ENCODE measurements at regions not wholly inside any gene's neighbourhood (a gene's known extent, or its start where the extent isn't known, plus 50 kb on each side); places are given as distances from the start of the nearest gene placed in this dataset.

DNA sequence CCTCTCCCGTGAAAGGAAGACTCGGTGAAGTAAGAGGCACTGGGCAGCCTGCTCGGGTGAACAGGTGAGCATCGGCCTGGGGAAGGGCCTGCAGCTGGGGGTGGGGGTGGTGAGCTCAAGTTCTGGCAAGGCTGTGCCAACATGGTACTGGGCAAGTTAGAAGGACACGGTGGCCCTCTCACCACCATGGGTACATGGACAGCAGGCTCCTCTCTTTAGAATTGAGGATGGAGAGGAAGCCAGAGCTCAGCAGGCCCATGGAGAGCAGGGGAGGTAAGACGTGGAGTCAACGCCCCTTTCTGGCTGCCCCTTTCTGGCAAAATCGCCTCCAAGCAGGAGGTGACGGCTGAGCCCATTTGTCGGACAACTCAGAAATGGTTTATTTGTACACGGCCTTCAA, 135.6 kb downstream of the ANKRD60 start:
- ATAC-seq (no peak), DNase-seq (no peak)
- H3K4me3 ChIP-seq: no peak overlapping the region
- no peaks in the 10 kb centered on the region for H3K4me1 ChIP-seq
- H3K27me3 ChIP-seq: peaks cover 0 to 7% (median 0%) of the 10 kb centered on the region in 7 donors
- no peaks in the 10 kb centered on the region for H3K36me3 ChIP-seq
- H3K27ac ChIP-seq: no peak overlapping the region
- intact Hi-C loops (cut with DNase I): loop anchor here in 1 of 10 donors (10.0 kb wide), 1 partner anchor 62 kb away; a partner anchor contains a TSS
- 88 to 89% methylated on average over 11 of the region's 11 CpGs for WGBS, 2 donors
- H3K9me3 ChIP-seq: no peaks in the 10 kb centered on the region
- TF ChIP-seq, protein P1, sequence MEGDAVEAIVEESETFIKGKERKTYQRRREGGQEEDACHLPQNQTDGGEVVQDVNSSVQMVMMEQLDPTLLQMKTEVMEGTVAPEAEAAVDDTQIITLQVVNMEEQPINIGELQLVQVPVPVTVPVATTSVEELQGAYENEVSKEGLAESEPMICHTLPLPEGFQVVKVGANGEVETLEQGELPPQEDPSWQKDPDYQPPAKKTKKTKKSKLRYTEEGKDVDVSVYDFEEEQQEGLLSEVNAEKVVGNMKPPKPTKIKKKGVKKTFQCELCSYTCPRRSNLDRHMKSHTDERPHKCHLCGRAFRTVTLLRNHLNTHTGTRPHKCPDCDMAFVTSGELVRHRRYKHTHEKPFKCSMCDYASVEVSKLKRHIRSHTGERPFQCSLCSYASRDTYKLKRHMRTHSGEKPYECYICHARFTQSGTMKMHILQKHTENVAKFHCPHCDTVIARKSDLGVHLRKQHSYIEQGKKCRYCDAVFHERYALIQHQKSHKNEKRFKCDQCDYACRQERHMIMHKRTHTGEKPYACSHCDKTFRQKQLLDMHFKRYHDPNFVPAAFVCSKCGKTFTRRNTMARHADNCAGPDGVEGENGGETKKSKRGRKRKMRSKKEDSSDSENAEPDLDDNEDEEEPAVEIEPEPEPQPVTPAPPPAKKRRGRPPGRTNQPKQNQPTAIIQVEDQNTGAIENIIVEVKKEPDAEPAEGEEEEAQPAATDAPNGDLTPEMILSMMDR (IDR thresholded peaks at IDR 0.05): no peak

DNA sequence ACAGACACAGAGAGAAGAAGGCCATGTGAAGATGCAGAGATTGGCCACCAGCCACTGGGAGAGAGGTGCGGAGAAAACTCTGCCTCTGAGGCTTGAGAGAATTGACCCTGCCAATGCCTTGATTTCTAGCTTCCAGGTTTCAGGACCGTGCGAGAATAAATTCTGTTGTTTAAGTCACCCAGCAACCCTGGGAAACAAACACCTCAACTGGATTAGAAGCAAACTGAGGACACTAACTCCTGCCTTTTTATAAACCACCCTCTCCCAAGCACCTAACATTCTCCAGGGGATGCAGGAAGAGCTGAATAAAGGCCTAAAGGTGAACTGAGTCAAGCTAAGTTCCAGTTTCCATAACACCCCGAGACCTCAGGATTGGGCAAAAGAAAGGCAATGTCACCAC, 136.1 kb downstream of the ANKRD60 start:
- DNase-seq: no peak
- 69 to 74% methylated on average over 4 of the region's 4 CpGs for WGBS, 2 donors

DNA sequence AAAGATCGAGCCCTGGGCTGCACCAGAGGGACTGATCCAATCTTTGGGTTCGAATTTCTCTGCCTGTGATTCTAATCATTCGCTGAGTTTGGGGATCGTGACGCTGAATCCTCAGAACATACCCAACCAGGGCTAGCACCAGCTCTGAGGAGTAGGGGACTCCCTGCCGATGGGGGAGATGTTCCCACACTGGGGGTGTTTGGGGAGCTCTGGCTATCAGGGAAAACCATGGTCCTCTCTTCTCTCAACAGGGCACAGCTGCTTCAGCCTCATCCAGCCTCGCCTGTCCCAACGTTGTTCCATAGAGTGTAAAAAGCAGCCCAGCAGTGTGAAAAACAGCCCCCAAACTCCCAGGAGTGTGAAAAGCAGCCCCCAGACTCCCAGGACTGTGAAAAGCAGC, 136.6 kb downstream of the ANKRD60 start:
- Histone ChIP-seq H3K36me3 (no peaks in the 10 kb centered on the region), H3K4me3 (no peak overlapping the region), H3K27me3 (peaks cover 0 to 7% (median 0%) of the 10 kb centered on the region in 7 donors), H3K4me1 (peaks cover 0 to 5% (median 0%) of the 10 kb centered on the region in 9 donors), H3K27ac (no peak overlapping the region), H3K9me3 (no peaks in the 10 kb centered on the region)
- intact Hi-C loops (cut with DNase I): loop anchor here in 1 of 10 donors (10.0 kb wide), 1 partner anchor 63 kb away; a partner anchor contains a TSS
- TF ChIP-seq, protein P1 (IDR thresholded peaks at IDR 0.05): no peak
- no peak for ATAC-seq
- DNase-seq: no peak
- 77 to 84% methylated on average over 8 of the region's 8 CpGs for WGBS, 2 donors

More for the DNA sequence above, 136.1 kb downstream of the ANKRD60 start:
- H3K27me3 ChIP-seq: peaks cover 0 to 7% (median 0%) of the 10 kb centered on the region in 7 donors
- TF ChIP-seq, protein P1 (IDR thresholded peaks at IDR 0.05): no peak
- H3K4me3 ChIP-seq: no peak overlapping the region
- peak in 2 of 8 donors; percentile 42 to 54 for ATAC-seq
- H3K9me3 ChIP-seq: no peaks in the 10 kb centered on the region
- H3K36me3 ChIP-seq: no peaks in the 10 kb centered on the region
- peaks cover 0 to 2% (median 0%) of the 10 kb centered on the region in 9 donors for H3K4me1 ChIP-seq
- intact Hi-C loops (cut with DNase I): loop anchor here in 1 of 10 donors (10.0 kb wide), 1 partner anchor 62 kb away; a partner anchor contains a TSS
- no peak overlapping the region for H3K27ac ChIP-seq

DNA sequence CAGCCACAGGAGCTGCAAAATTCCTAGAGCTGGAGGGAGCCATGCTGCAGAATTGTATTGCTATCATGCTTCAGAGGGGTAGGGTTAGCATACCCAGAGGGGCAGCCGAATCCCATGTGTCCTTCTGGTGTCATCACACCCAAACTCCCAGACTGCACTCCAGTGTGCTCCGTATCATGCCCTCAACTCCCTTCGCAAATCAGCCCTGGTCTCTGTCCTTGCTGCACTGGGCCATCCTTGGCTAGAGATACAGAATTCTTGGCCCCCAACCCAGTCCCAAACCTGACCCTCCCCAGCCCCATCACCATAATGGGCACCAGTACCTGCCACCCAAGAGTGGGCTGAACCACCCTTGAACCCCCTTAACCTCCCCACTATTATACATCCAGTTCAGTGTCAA, 138.3 kb downstream of the ANKRD60 start:
- H3K4me3 ChIP-seq: no peak overlapping the region
- TF ChIP-seq, protein P1 (IDR thresholded peaks at IDR 0.05): no peak
- H3K27ac ChIP-seq: no peak overlapping the region
- ATAC-seq: no peak
- intact Hi-C loops (cut with DNase I): loop anchor here in 1 of 10 donors (10.0 kb wide), 1 partner anchor 65 kb away; a partner anchor contains a TSS
- 92 to 95% methylated on average over 3 of the region's 3 CpGs for WGBS, 2 donors
- peaks cover 0 to 5% (median 0%) of the 10 kb centered on the region in 9 donors for H3K4me1 ChIP-seq
- H3K9me3 ChIP-seq: no peaks in the 10 kb centered on the region
- H3K36me3 ChIP-seq: no peaks in the 10 kb centered on the region
- H3K27me3 ChIP-seq: peaks cover 0 to 7% (median 0%) of the 10 kb centered on the region in 7 donors
- no peak for DNase-seq

Measured in heart right ventricle (tissue), 16 donors.